GM12878 (cell line): ENCODE measurements at regions not wholly inside any gene's neighbourhood (a gene's known extent, or its start where the extent isn't known, plus 50 kb on each side); places are given as distances from the start of the nearest gene placed in this dataset.

Experiments
- ATAC-seq: fragments of 200-7000 bp; cut with Tn5 transposase; 3 replicates; pipeline ENCODE4 v1.9.1; 2020; ENCODE audit warnings: mild to moderate bottlenecking, moderate library complexity
- BruUV-seq: library from RNA; stranded (reverse); fragments of 400-500 nt; replicated peaks from 2 replicates; lab custom pipeline; 2021; lab: Mats Ljungman, UMichigan
- CTCF ChIA-PET: fragments of 300-600 bp; sonication (Branson Sonifier 250); formaldehyde crosslinking; extraction: SDS; loops from one replicate; lab custom pipeline; 2021; ENCODE audit warnings: inconsistent platforms; lab: Yijun Ruan, JAX
- POLR2A ChIA-PET: fragments of 350-600 bp; formaldehyde crosslinking; extraction: SDS; loops from one replicate; lab custom pipeline; 2021; ENCODE audit warnings: inconsistent platforms; lab: Charles Lee
- RAD21 ChIA-PET: fragments of 300-600 bp; sonication (Branson Sonifier 250); formaldehyde crosslinking; loops from one replicate; lab custom pipeline; 2023; ENCODE audit warnings: antibody characterized with exemption; ENCODE audit not compliant: unreplicated experiment; lab: Charles Lee
- SMC1A ChIA-PET: fragments of 300-600 bp; sonication (Branson Sonifier 250); formaldehyde crosslinking; loops from one replicate; lab custom pipeline; 2023; ENCODE audit not compliant: unreplicated experiment, uncharacterized antibody; lab: Charles Lee
- DNase-seq: peaks from one replicate; pipeline ENCODE4 v3.0.0-alpha.2; 2011; ENCODE audit warnings: low read depth, low spot score
- FAIRE-seq: peaks from 3 replicates; lab custom pipeline; 2011; peaks lifted over from hg19 to GRCh38; lab: Jason Lieb, UNC
- H2AFZ ChIP-seq: 2 replicates; pipeline ENCODE4 v1.6.0; 2011; ENCODE audit warnings: low read depth, low read length, control low read depth; ENCODE audit not compliant: control insufficient read depth
- H3K27ac ChIP-seq: 2 replicates; pipeline ENCODE4 v1.5.1; 2011; ENCODE audit warnings: control low read depth; ENCODE audit not compliant: control insufficient read depth, insufficient read depth
- H3K27me3 ChIP-seq, 2 experiments: replicated peaks in 1 of 2; 2 replicates each; pipeline versions ENCODE4 v1.6.0 to v1.6.1; 2011; ENCODE audit warnings: low read length in 1 of 2; ENCODE audit not compliant: control insufficient read depth in 2 of 2, insufficient read depth in 2 of 2
- H3K36me3 ChIP-seq, 2 experiments: 2 replicates each; pipeline ENCODE4 v1.5.1; 2011; ENCODE audit warnings: low read length in 1 of 2; ENCODE audit not compliant: control insufficient read depth in 2 of 2, insufficient read depth in 2 of 2
- H3K4me1 ChIP-seq: 2 replicates; pipeline ENCODE4 v1.6.1; 2011; ENCODE audit warnings: mild to moderate bottlenecking, low read length, moderate library complexity, mixed read lengths; ENCODE audit not compliant: control insufficient read depth, insufficient read depth
- H3K4me2 ChIP-seq: 2 replicates; pipeline ENCODE4 v1.6.0; 2011; ENCODE audit warnings: control low read depth; ENCODE audit not compliant: control insufficient read depth, insufficient read depth
- H3K4me3 ChIP-seq: fragments of 200-600 bp; sonication (generic); 2 replicates; pipeline ENCODE4 v1.5.1; 2016
- H3K79me2 ChIP-seq: 2 replicates; pipeline ENCODE4 v1.6.0; 2011; ENCODE audit warnings: low read length; ENCODE audit not compliant: control insufficient read depth, insufficient read depth
- H3K9ac ChIP-seq: 2 replicates; pipeline ENCODE4 v1.8.0; 2011; ENCODE audit warnings: low read length, control low read depth, mixed read lengths; ENCODE audit not compliant: control insufficient read depth, insufficient read depth
- H3K9me3 ChIP-seq: replicated peaks from 3 replicates; pipeline ENCODE4 v1.5.1; 2011; ENCODE audit warnings: mild to moderate bottlenecking, low read length; ENCODE audit not compliant: control insufficient read depth, insufficient read depth
- H4K20me1 ChIP-seq: 2 replicates; pipeline ENCODE4 v1.6.0; 2011; ENCODE audit not compliant: control insufficient read depth, insufficient read depth
- BCL3 ChIP-seq: IDR thresholded peaks from 2 replicates; pipeline ENCODE4 v1.6.1; 2011; ENCODE audit warnings: borderline replicate concordance, low read depth, mild to moderate bottlenecking, moderate library complexity, low read length; ENCODE audit not compliant: insufficient read depth, poor library complexity, severe bottlenecking
- CEBPB ChIP-seq, 2 experiments: fragments of 150-350 bp in 1 of 2; IDR thresholded peaks; 2 replicates each; pipeline ENCODE4 v1.6.1; 2012 to 2014; ENCODE audit warnings: low read depth in 2 of 2, low read length in 2 of 2, borderline replicate concordance in 1 of 2, inconsistent platforms in 1 of 2
- MYB ChIP-seq: fragments of 150-350 bp; IDR thresholded peaks from 2 replicates; pipeline ENCODE4 v1.6.1; 2014; ENCODE audit warnings: mild to moderate bottlenecking, low read depth, low read length, borderline replicate concordance
- PAX5 ChIP-seq: IDR thresholded peaks from 2 replicates; pipeline ENCODE4 v1.6.1; 2011; ENCODE audit warnings: low read depth, low read length, borderline replicate concordance
- PRDM15 ChIP-seq: fragments of 450-650 bp; formaldehyde crosslinking; IDR thresholded peaks from 2 replicates; pipeline ENCODE4 v1.4.0; 2020; ENCODE audit warnings: mild to moderate bottlenecking, moderate library complexity
- RB1 ChIP-seq: fragments of 450-650 bp; formaldehyde crosslinking; IDR thresholded peaks from 2 replicates; pipeline ENCODE4 v1.6.1; 2017; ENCODE audit warnings: mild to moderate bottlenecking, borderline replicate concordance
- SIX5 ChIP-seq: IDR thresholded peaks from 2 replicates; pipeline ENCODE4 v1.6.1; 2011; ENCODE audit warnings: mild to moderate bottlenecking, low read depth, low read length, moderate library complexity; ENCODE audit not compliant: severe bottlenecking
- SUZ12 ChIP-seq: fragments of 200-600 bp; sonication (generic); IDR thresholded peaks from one replicate; pipeline ENCODE4 v1.6.1; 2018; ENCODE audit warnings: antibody characterized with exemption, mild to moderate bottlenecking; ENCODE audit not compliant: unreplicated experiment
- TCF3 ChIP-seq: IDR thresholded peaks from 2 replicates; pipeline ENCODE4 v1.6.1; 2012; ENCODE audit warnings: low read depth, mild to moderate bottlenecking, low read length, borderline replicate concordance; ENCODE audit not compliant: insufficient read depth
- USF2 ChIP-seq: IDR thresholded peaks from 2 replicates; pipeline ENCODE4 v1.6.1; 2011; ENCODE audit warnings: low read depth, low read length, improper control_type of control experiment, borderline replicate concordance
- WRNIP1 ChIP-seq: IDR thresholded peaks from 2 replicates; pipeline ENCODE4 v1.6.1; 2011; ENCODE audit warnings: low read depth, low read length, improper control_type of control experiment, borderline replicate concordance
- YBX1 ChIP-seq: fragments of 450-650 bp; IDR thresholded peaks from 2 replicates; pipeline ENCODE4 v1.6.1; 2016; ENCODE audit warnings: antibody characterized with exemption
- ZNF217 ChIP-seq: fragments of 450-650 bp; IDR thresholded peaks from 2 replicates; pipeline ENCODE4 v1.6.1; 2017; ENCODE audit warnings: antibody characterized with exemption, mild to moderate bottlenecking
- ZNF687 ChIP-seq: fragments of 450-650 bp; IDR thresholded peaks from 2 replicates; pipeline ENCODE4 v1.6.1; 2017; ENCODE audit warnings: mild to moderate bottlenecking, moderate library complexity
- ZSCAN29 ChIP-seq: fragments of 450-650 bp; IDR thresholded peaks from 2 replicates; pipeline ENCODE4 v1.6.1; 2017; ENCODE audit warnings: mild to moderate bottlenecking, moderate library complexity
- WGBS: methylation state at CpG from one replicate; pipeline ENCODE4 v1.1.6; 2016; ENCODE audit warnings: low lambda C conversion rate; ENCODE audit not compliant: insufficient replicate concordance, insufficient coverage; ENCODE audit errors: missing lambda C conversion rate; 5-methylcytosine and 5-hydroxymethylcytosine counted together
- in situ Hi-C: fragments of 300-500 bp; cut with MboI; formaldehyde crosslinking; loops from 9 replicates; pipeline ENCODE4 v1.14.3; 2018; ENCODE audit warnings: mixed read lengths
- intact Hi-C: fragments of 100-400 bp; cut with micrococcal nuclease; formaldehyde crosslinking; loops from one replicate; pipeline ENCODE4 v1.14.2; 2022; ENCODE audit not compliant: unreplicated experiment

GRCh38 chr13:86937316-86937715 lies 733.9 kb upstream of the SLITRK5 start:
- ChIA-PET CTCF (no interaction called here), POLR2A (no interaction called here), RAD21 (no interaction called here), SMC1A (no interaction called here)
- 81% methylated on average over 2 of the region's 2 CpGs for WGBS
- Histone ChIP-seq H3K79me2 (no peaks in the 10 kb centered on the region), H3K9ac (no peak overlapping the region), H3K4me3 (no peak overlapping the region), H4K20me1 (no peaks in the 10 kb centered on the region), H3K4me2 (no peak overlapping the region), H3K27me3 (no peaks in the 10 kb centered on the region), H2AFZ (no peak overlapping the region), H3K9me3 (no peaks in the 10 kb centered on the region), H3K4me1 (no peaks in the 10 kb centered on the region), H3K36me3 (no peaks in the 10 kb centered on the region), H3K27ac (no peak overlapping the region)
- FAIRE-seq (no peak), ATAC-seq (no peak), DNase-seq (no peak)
- in situ Hi-C loops: no loop called here
- no TSS peak for BruUV-seq
- intact Hi-C loops: no loop called here
- TF ChIP-seq PAX5: no peak
- no peak for TF ChIP-seq CEBPB (IDR thresholded peaks at IDR 0.05; ENCODE audit: borderline replicate concordance in 1 of 2, low read depth in 2 of 2, low read length in 2 of 2)
- no peak for TF ChIP-seq MYB
- TF ChIP-seq SIX5: no peak
- TF ChIP-seq RB1: no peak
- TF ChIP-seq SUZ12: no peak
- TF ChIP-seq ZNF217: no peak
- TF ChIP-seq ZSCAN29: no peak
- TF ChIP-seq ZNF687: no peak
- TF ChIP-seq USF2: no peak
- no peak for TF ChIP-seq WRNIP1
- TF ChIP-seq PRDM15 (CRISPR knock-in tag): no peak
- TF ChIP-seq TCF3: no peak
- no peak for TF ChIP-seq YBX1
- TF ChIP-seq BCL3: no peak
